ENCODE measurements at regions not wholly inside any gene's neighbourhood (a gene's known extent, or its start where the extent isn't known, plus 50 kb on each side); places are given as distances from the start of the nearest gene placed in this dataset.

- TF ChIP-seq POLR2AphosphoS5 (IDR thresholded peaks at IDR 0.05; ENCODE audit: low read depth) (no peak), ZNF114 (CRISPR knock-in tag; IDR thresholded peaks at IDR 0.05) (no peak)
- TF ChIP-seq, protein P1, sequence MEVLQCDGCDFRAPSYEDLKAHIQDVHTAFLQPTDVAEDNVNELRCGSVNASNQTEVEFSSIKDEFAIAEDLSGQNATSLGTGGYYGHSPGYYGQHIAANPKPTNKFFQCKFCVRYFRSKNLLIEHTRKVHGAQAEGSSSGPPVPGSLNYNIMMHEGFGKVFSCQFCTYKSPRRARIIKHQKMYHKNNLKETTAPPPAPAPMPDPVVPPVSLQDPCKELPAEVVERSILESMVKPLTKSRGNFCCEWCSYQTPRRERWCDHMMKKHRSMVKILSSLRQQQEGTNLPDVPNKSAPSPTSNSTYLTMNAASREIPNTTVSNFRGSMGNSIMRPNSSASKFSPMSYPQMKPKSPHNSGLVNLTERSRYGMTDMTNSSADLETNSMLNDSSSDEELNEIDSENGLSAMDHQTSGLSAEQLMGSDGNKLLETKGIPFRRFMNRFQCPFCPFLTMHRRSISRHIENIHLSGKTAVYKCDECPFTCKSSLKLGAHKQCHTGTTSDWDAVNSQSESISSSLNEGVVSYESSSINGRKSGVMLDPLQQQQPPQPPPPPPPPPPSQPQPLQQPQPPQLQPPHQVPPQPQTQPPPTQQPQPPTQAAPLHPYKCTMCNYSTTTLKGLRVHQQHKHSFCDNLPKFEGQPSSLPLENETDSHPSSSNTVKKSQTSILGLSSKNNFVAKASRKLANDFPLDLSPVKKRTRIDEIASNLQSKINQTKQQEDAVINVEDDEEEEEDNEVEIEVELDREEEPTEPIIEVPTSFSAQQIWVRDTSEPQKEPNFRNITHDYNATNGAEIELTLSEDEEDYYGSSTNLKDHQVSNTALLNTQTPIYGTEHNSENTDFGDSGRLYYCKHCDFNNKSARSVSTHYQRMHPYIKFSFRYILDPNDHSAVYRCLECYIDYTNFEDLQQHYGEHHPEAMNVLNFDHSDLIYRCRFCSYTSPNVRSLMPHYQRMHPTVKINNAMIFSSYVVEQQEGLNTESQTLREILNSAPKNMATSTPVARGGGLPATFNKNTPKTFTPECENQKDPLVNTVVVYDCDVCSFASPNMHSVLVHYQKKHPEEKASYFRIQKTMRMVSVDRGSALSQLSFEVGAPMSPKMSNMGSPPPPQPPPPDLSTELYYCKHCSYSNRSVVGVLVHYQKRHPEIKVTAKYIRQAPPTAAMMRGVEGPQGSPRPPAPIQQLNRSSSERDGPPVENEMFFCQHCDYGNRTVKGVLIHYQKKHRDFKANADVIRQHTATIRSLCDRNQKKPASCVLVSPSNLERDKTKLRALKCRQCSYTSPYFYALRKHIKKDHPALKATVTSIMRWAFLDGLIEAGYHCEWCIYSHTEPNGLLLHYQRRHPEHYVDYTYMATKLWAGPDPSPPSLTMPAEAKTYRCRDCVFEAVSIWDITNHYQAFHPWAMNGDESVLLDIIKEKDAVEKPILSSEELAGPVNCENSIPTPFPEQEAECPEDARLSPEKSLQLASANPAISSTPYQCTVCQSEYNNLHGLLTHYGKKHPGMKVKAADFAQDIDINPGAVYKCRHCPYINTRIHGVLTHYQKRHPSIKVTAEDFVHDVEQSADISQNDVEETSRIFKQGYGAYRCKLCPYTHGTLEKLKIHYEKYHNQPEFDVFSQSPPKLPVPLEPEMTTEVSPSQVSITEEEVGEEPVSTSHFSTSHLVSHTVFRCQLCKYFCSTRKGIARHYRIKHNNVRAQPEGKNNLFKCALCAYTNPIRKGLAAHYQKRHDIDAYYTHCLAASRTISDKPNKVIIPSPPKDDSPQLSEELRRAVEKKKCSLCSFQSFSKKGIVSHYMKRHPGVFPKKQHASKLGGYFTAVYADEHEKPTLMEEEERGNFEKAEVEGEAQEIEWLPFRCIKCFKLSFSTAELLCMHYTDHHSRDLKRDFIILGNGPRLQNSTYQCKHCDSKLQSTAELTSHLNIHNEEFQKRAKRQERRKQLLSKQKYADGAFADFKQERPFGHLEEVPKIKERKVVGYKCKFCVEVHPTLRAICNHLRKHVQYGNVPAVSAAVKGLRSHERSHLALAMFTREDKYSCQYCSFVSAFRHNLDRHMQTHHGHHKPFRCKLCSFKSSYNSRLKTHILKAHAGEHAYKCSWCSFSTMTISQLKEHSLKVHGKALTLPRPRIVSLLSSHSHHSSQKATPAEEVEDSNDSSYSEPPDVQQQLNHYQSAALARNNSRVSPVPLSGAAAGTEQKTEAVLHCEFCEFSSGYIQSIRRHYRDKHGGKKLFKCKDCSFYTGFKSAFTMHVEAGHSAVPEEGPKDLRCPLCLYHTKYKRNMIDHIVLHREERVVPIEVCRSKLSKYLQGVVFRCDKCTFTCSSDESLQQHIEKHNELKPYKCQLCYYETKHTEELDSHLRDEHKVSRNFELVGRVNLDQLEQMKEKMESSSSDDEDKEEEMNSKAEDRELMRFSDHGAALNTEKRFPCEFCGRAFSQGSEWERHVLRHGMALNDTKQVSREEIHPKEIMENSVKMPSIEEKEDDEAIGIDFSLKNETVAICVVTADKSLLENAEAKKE (CRISPR knock-in tag; IDR thresholded peaks at IDR 0.05) = no peak
- no peak overlapping the region for H3K27ac ChIP-seq (ENCODE audit: low read depth)
- H3K27ac Mint-ChIP-seq = no peak overlapping the region
- H3K4me2 ChIP-seq = no peak overlapping the region
- H3K27me3 Mint-ChIP-seq (ENCODE audit: insufficient read depth, low read depth, poor library complexity) = peaks cover 2% of the 10 kb centered on the region
- DNase-seq (ENCODE audit: low spot score) = no peak
- H3F3A ChIP-seq (replicated peaks; ENCODE audit: low read depth) = no peaks in the 10 kb centered on the region
- H3K4me3 ChIP-seq = no peak overlapping the region
- no peak overlapping the region for H3K4me3 Mint-ChIP-seq
- peaks cover 3% of the 10 kb centered on the region; the same call in 1 of the 3 replicates for H3K36me3 Mint-ChIP-seq (ENCODE audit: low read depth)
- H3K9me2 ChIP-seq (ENCODE audit: insufficient read depth) = peaks cover 12% of the 10 kb centered on the region
- no peak for ATAC-seq
- H3K9me3 Mint-ChIP-seq = no peaks in the 10 kb centered on the region; the same call in 2 of the 3 replicates
- no peaks in the 10 kb centered on the region for H3K27me3 ChIP-seq (ENCODE audit: insufficient read depth)
- no peaks in the 10 kb centered on the region for H3K79me2 ChIP-seq (replicated peaks; ENCODE audit: insufficient read depth)
- H4K20me1 ChIP-seq (replicated peaks; ENCODE audit: insufficient read depth) = no peaks in the 10 kb centered on the region
- peak overlapping the region; percentile 56; the same call in 1 of the 2 replicates for H2AFZ ChIP-seq
- no peaks in the 10 kb centered on the region for H3K4me1 ChIP-seq (ENCODE audit: insufficient read depth)
- no peaks in the 10 kb centered on the region for H3K36me3 ChIP-seq (ENCODE audit: insufficient read depth)
- no peaks in the 10 kb centered on the region for H3K4me1 Mint-ChIP-seq
Measured at GRCh38 chr6:142681099-142681498, 263.9 kb downstream of the HIVEP2 start.

DNA sequence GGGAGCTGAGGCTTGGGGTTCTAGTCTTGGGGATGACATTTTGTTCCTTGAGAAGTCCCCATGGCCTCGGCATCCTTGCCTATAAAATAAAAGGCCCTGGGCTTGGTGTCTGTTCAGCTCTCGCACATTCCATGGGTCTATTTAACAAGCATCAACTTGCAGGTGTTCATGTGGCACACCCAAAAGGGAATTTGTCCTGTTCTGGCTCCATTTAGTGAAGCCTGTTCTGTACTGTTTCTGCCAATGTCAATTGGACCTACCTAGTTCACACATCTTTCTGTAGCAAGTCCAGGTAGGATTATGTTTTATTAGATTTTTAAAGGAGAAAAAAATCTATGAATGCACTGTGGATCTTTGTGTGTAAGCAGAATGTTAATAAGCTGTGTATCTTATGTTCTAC is 262.0 kb downstream of the HIVEP2 start:
- no peak overlapping the region for H3K4me2 ChIP-seq
- Mint-ChIP-seq H3K4me3 (no peak overlapping the region), H3K36me3 (ENCODE audit: low read depth) (peaks cover 3% of the 10 kb centered on the region; the same call in 1 of the 3 replicates), H3K9me3 (no peaks in the 10 kb centered on the region; the same call in 2 of the 3 replicates), H3K27me3 (ENCODE audit: insufficient read depth, low read depth, poor library complexity) (peaks cover 2% of the 10 kb centered on the region), H3K27ac (no peak overlapping the region), H3K4me1 (no peaks in the 10 kb centered on the region)
- H3K27ac ChIP-seq (ENCODE audit: low read depth) = no peak overlapping the region
- H3K4me1 ChIP-seq (ENCODE audit: insufficient read depth) = no peaks in the 10 kb centered on the region
- no peaks in the 10 kb centered on the region for H3K36me3 ChIP-seq (ENCODE audit: insufficient read depth)
- no peaks in the 10 kb centered on the region for H4K20me1 ChIP-seq (replicated peaks; ENCODE audit: insufficient read depth)
- no peaks in the 10 kb centered on the region for H3K79me2 ChIP-seq (replicated peaks; ENCODE audit: insufficient read depth)
- H3K9me2 ChIP-seq (ENCODE audit: insufficient read depth) = peaks cover 20% of the 10 kb centered on the region
- H3K27me3 ChIP-seq (ENCODE audit: insufficient read depth) = no peaks in the 10 kb centered on the region
- ATAC-seq (no peak), DNase-seq (ENCODE audit: low spot score) (no peak)
- TF ChIP-seq ETS1 (IDR thresholded peaks at IDR 0.05) (no peak), REST (IDR thresholded peaks at IDR 0.05; ENCODE audit: unreplicated experiment) (no peak)
- H3F3A ChIP-seq (replicated peaks; ENCODE audit: low read depth) = no peaks in the 10 kb centered on the region
- no peak overlapping the region for H2AFZ ChIP-seq
- H3K4me3 ChIP-seq = no peak overlapping the region
